NCI-H510A (cell line): ENCODE measurements at regions not wholly inside any gene's neighbourhood (a gene's known extent, or its start where the extent isn't known, plus 50 kb on each side); places are given as distances from the start of the nearest gene placed in this dataset.

Experiments
- DNase-seq: peaks from one replicate; lab custom pipeline; 2025; lab: John Stamatoyannopoulos, UW

DNA sequence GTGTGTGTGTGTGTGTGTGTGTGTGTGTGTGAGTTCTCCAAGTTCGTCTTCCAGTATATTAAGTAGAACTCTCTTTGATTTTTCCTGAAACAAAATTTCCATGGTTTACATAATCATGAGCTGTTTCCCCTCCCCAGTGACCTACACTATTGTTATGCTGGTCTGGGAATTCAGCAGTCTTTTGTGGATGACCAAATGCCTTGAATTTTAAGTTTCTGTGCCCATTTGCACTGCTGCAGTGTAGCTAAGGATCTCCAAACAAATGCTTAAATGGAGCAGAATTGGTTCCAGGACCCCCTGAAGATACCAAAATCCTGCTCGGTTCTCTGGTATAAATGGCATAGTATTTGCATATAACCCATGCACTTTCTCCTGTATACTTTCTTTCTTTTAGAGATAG lies 77.2 kb upstream of the SLC34A2 start:
- DNase-seq, result no peak

DNA sequence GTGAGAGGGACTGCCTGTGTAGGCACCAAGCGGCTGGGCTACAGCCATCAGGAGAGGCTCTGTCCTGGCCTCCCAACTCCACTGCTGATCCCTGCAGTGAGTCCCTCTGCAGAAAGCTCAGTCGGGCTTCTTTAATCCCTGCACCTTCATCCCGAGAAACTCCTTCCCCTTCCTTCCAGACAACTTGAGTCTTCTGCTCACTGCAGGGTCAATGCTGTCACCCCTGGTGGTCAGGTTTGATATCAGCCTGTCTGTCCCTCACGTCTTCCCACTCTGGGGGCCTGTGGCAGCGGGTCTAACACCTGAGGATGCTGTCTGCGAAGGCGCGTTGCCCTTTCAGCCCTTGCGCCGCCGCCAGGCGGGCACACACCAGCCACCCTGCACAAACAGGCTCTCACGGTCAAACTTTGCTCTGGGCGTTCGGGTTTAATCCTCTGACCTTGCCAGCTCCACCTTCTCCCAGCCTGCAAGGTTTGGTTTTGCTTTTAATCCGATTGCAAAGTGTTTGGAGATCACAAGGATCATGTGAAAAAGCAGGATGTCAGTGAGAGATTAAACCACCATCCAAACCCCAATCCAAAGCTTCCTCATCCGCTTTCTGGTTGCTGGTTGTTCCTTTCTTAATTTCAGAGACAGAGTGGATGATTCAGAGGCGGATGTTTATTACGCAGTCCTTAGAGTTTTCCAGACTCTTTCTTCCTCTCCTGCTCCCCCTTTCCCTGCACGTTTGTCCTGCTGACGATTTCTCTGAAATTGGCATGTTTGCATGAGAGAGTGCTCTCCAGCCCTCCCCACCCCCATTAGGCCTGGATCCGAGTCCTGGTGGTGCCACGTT lies 74.8 kb upstream of the SLC34A2 start:
- no peak for DNase-seq

DNA sequence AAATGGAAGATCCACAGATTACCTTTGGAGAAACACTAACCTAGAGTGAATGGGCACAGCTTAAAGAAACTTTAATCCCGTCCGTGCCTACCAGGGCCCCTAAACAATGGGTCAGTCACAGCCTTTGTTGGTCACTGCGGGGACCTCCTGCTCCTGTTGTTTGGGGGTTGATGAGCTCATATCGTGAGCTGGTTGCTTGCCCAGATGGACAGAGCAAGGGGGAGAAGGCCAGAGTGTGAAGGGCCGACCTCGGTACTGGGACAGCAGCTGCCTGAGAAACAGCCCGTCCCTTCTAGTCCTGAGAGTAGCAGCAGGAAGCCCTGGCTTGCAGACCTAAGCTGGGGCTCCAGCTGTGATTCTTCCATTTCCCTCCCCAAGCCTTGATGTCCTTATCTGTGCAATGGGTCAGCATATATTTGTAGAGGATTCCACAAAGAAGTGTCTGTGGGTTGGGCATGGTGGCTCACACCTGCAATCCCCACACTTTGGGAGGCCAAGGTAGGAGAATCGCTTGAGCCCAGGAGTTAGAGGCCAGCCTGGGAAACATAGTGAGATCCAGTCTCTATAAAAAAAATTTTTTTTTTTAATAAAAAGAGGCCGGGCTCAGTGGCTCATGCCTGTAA lies 69.6 kb upstream of the SLC34A2 start:
- no peak for DNase-seq

DNA sequence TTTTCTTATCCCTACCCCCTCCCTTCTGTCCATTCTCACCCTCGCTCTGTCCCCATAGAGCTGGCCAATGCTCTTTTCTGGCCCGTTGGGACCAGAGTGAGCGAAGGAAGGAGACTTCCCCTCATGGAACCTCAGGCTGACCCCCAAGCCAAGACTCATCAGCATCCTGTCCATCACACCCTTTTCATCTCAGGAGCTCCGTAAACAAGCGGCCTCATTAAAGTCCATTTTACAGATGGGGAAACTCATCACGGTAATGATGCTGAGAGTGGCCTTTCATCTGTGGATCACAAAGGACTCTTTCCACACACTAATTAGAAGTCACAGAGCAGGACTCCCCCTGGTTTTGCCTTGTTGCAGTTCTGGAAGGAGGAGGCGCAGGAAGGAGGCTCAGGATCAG lies 67.4 kb upstream of the SLC34A2 start:
- DNase-seq, result no peak

DNA sequence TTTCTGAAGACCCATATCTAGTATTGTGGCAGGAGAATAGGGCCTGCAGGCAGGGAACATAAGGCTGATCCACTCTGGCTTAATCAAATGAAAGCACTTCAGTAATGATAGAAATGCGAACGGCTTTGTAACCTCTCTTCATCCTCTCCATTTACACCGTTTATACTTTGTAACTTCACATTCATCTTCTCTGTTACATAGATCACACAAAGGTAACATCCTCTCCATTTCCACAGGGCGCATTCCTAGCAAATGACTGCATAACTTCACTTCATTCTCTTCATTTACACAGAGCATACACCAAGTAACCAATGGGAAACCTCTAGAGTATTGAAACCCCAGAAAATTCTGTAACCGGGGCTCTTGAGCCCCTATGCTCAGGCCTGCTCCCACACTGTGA lies 65.5 kb upstream of the SLC34A2 start:
- DNase-seq, result no peak

DNA sequence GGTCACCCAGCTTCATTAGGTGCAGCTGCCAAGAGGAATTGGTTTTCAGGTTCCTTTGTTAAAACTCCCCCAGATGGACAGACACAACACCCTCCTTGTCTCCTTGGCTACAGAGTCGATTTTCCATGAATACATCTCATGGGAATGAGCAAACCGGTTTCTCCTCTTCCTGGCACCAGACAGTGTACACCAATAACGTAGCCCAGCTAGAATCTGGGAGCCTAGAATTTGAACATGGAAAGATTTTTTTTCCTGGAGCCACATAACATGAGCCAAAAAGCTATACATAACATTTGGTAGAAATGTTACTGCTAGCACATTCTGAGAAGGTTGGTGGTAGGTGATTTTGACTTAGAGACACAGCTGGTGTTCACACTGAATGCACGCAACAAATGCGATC lies 62.9 kb upstream of the SLC34A2 start:
- DNase-seq, result no peak
